ENCODE measurements at regions not wholly inside any gene's neighbourhood (a gene's known extent, or its start where the extent isn't known, plus 50 kb on each side); places are given as distances from the start of the nearest gene placed in this dataset.

GRCh38 chr10:36157486-36157885 is 515.4 kb upstream of the FZD8 start:
- TF ChIP-seq YY1 (IDR thresholded peaks at IDR 0.05; ENCODE audit: low read depth) (no peak), TEAD4 (IDR thresholded peaks at IDR 0.05) (no peak), NFIC (IDR thresholded peaks at IDR 0.05) (no peak), RAD21 (IDR thresholded peaks at IDR 0.05; ENCODE audit: low read depth) (no peak), MAX (IDR thresholded peaks at IDR 0.05) (no peak), TAF1 (IDR thresholded peaks at IDR 0.05; ENCODE audit: low read depth) (no peak), EP300 (IDR thresholded peaks at IDR 0.05; ENCODE audit: borderline replicate concordance) (no peak)
